HepG2 (cell line): ENCODE measurements at regions not wholly inside any gene's neighbourhood (a gene's known extent, or its start where the extent isn't known, plus 50 kb on each side); places are given as distances from the start of the nearest gene placed in this dataset.

Source experiments
- ATAC-seq: fragments of 200-7000 bp; cut with Tn5 transposase; 3 replicates; pipeline ENCODE4 v1.9.1; 2020; ENCODE audit warnings: mild to moderate bottlenecking, moderate library complexity
- BruUV-seq: library from RNA; stranded (reverse); fragments of 400-500 nt; replicated peaks from 2 replicates; lab custom pipeline; 2021; lab: Mats Ljungman, UMichigan
- CTCF ChIA-PET: fragments of 300-600 bp; formaldehyde crosslinking; extraction: SDS; loops from one replicate; lab custom pipeline; 2021; ENCODE audit warnings: low total read pairs, inconsistent platforms, low intra/inter-chr PET ratio; lab: Yijun Ruan, JAX
- POLR2A ChIA-PET: fragments of 350-600 bp; sonication (Branson Sonifier 250); formaldehyde crosslinking; loops from one replicate; lab custom pipeline; 2020; ENCODE audit warnings: antibody characterized with exemption, inconsistent platforms; lab: Yijun Ruan, JAX
- DNase-seq: peaks from one replicate; pipeline ENCODE4 v3.0.0-alpha.2; 2015; ENCODE audit warnings: low spot score
- FAIRE-seq: peaks from 3 replicates; lab custom pipeline; 2011; peaks lifted over from hg19 to GRCh38; lab: Jason Lieb, UNC
- H2AFZ ChIP-seq: one replicate; pipeline ENCODE4 v1.6.1; 2011; ENCODE audit warnings: low read length, inconsistent platforms
- H3K27ac ChIP-seq: fragments of 300-600 bp; 3 replicates; pipeline ENCODE4 v1.8.0; 2011; ENCODE audit warnings: mixed run types, mild to moderate bottlenecking, mixed read lengths, low read length, inconsistent platforms; ENCODE audit not compliant: insufficient read depth; ENCODE audit errors: extremely low read length
- H3K27me3 ChIP-seq, 2 experiments: fragments of 200-600 bp in 1 of 2; 2 replicates in 1 of 2; 3 replicates in 1 of 2; pipeline versions ENCODE4 v1.6.0 to v1.8.0; 2011; ENCODE audit warnings: low read length in 2 of 2, mild to moderate bottlenecking in 2 of 2, moderate library complexity in 2 of 2, inconsistent platforms in 1 of 2; ENCODE audit not compliant: insufficient read depth in 2 of 2, control insufficient read depth in 1 of 2
- H3K36me3 ChIP-seq, 2 experiments: fragments of 200-600 bp in 1 of 2; replicated peaks in 1 of 2; 2 replicates in 1 of 2; 3 replicates in 1 of 2; pipeline versions ENCODE4 v1.5.1 to v1.8.0; 2011; ENCODE audit warnings: low read length in 2 of 2, inconsistent platforms in 1 of 2; ENCODE audit not compliant: insufficient read depth in 2 of 2, control insufficient read depth in 1 of 2
- H3K4me1 ChIP-seq: 2 replicates; pipeline ENCODE4 v1.5.1; 2012; ENCODE audit warnings: low read length, inconsistent platforms; ENCODE audit not compliant: insufficient read depth
- H3K4me2 ChIP-seq: 2 replicates; pipeline ENCODE4 v1.6.0; 2011; ENCODE audit warnings: low read depth, low read length, inconsistent platforms
- H3K4me3 ChIP-seq, 3 experiments: fragments of 200-600 bp in 1 of 3; sonication (generic), shearing (Covaris generic) in 1 of 3; replicated peaks in 1 of 3; 2 replicates each; pipeline ENCODE4 v1.5.1; 2011 to 2016; ENCODE audit warnings: low read length in 3 of 3, inconsistent platforms in 2 of 3, low read depth in 2 of 3, mild to moderate bottlenecking in 2 of 3, control low read depth in 1 of 3, mixed read lengths in 1 of 3; ENCODE audit not compliant: insufficient read depth in 1 of 3
- H3K79me2 ChIP-seq: one replicate; pipeline ENCODE4 v1.6.1; 2011; ENCODE audit warnings: low read length, inconsistent platforms; ENCODE audit not compliant: insufficient read depth
- H3K9ac ChIP-seq: 2 replicates; pipeline ENCODE4 v1.6.0; 2011; ENCODE audit warnings: mild to moderate bottlenecking, low read depth, low read length, inconsistent platforms; ENCODE audit not compliant: insufficient read depth
- H3K9me3 ChIP-seq: 2 replicates; pipeline ENCODE4 v1.5.1; 2012; ENCODE audit warnings: mild to moderate bottlenecking, low read length
- H4K20me1 ChIP-seq: 2 replicates; pipeline ENCODE4 v1.6.0; 2011; ENCODE audit warnings: inconsistent platforms, mild to moderate bottlenecking, low read length, moderate library complexity; ENCODE audit not compliant: insufficient read depth
- ATF7-NPFF ChIP-seq: sonication (generic); formaldehyde crosslinking; IDR thresholded peaks from 2 replicates; pipeline ENCODE4 v1.8.1; 2023; ENCODE audit warnings: mild to moderate bottlenecking, low read depth, missing genetic modification reagents, moderate library complexity
- BORCS8-MEF2B ChIP-seq: sonication (generic); formaldehyde crosslinking; IDR thresholded peaks from 2 replicates; pipeline ENCODE4 v1.8.0; 2022; ENCODE audit warnings: mild to moderate bottlenecking, missing genetic modification reagents
- NONO ChIP-seq, 2 experiments: fragments of 450-650 bp in 1 of 2; sonication (generic) in 1 of 2; formaldehyde crosslinking in 1 of 2; IDR thresholded peaks in 1 of 2; conservative IDR thresholded peaks in 1 of 2; 2 replicates each; pipeline versions ENCODE4 v1.6.1 to v1.8.0; 2017 to 2022; ENCODE audit warnings: mild to moderate bottlenecking in 1 of 2, missing genetic modification reagents in 1 of 2, moderate library complexity in 1 of 2
- RBFOX2 ChIP-seq: fragments of 200-400 bp; formaldehyde crosslinking; IDR thresholded peaks from 2 replicates; pipeline ENCODE4 v1.6.1; 2017; ENCODE audit warnings: low read depth, mild to moderate bottlenecking, low read length
- RXRA ChIP-seq: sonication (generic); formaldehyde crosslinking; IDR thresholded peaks from 2 replicates; pipeline ENCODE4 v1.5.1; 2020; ENCODE audit warnings: missing genetic modification reagents
- SATB2 ChIP-seq: sonication (generic); formaldehyde crosslinking; IDR thresholded peaks from 2 replicates; pipeline ENCODE4 v1.5.0; 2020; ENCODE audit warnings: missing genetic modification reagents
- SP5 ChIP-seq: IDR thresholded peaks from 2 replicates; pipeline ENCODE4 v1.6.1; 2016; ENCODE audit warnings: low read depth, borderline replicate concordance
- ZNF296 ChIP-seq: sonication (generic); formaldehyde crosslinking; conservative IDR thresholded peaks from 2 replicates; pipeline ENCODE4 v1.5.0; 2020; ENCODE audit warnings: mild to moderate bottlenecking, missing genetic modification reagents
- ZNF530 ChIP-seq: sonication (generic); formaldehyde crosslinking; IDR thresholded peaks from 2 replicates; pipeline ENCODE4 v1.5.0; 2020; ENCODE audit warnings: low read depth, mild to moderate bottlenecking, missing genetic modification reagents
- ZNF639 ChIP-seq: conservative IDR thresholded peaks from 2 replicates; pipeline ENCODE4 v1.6.1; 2018; ENCODE audit warnings: missing genetic modification reagents
- ZNF691 ChIP-seq: sonication (generic); formaldehyde crosslinking; IDR thresholded peaks from 2 replicates; pipeline ENCODE4 v1.4.0; 2020; ENCODE audit warnings: missing genetic modification reagents, low read depth, mild to moderate bottlenecking, borderline replicate concordance
- ZNF737 ChIP-seq: sonication (generic); formaldehyde crosslinking; IDR thresholded peaks from 2 replicates; pipeline ENCODE4 v1.5.0; 2020; ENCODE audit warnings: missing genetic modification reagents, mild to moderate bottlenecking, borderline replicate concordance
- ZNF790 ChIP-seq: sonication (generic); formaldehyde crosslinking; IDR thresholded peaks from 2 replicates; pipeline ENCODE4 v1.8.0; 2022; ENCODE audit warnings: missing genetic modification reagents, mild to moderate bottlenecking, borderline replicate concordance
- WGBS: methylation state at CpG from one replicate; pipeline ENCODE4 v1.1.6; 2017; ENCODE audit warnings: low lambda C conversion rate; 5-methylcytosine and 5-hydroxymethylcytosine counted together
- in situ Hi-C: cut with HindIII; loops from 2 replicates; pipeline ENCODE4 v1.10.0; 2017; ENCODE audit warnings: low pct_unique_long_range_greater_than_20kb; ENCODE audit not compliant: extremely low pct_ligation_motif_present
- intact Hi-C: fragments of 100-400 bp; cut with micrococcal nuclease; formaldehyde crosslinking; loops from one replicate; pipeline ENCODE4 v1.10.0; 2022; ENCODE audit not compliant: unreplicated experiment
- TF ChIP-seq, protein P1 (sequence below): IDR thresholded peaks from 2 replicates; pipeline ENCODE4 v1.6.1; 2016; ENCODE audit warnings: low read depth, control low read depth
- TF ChIP-seq, protein P2 (sequence below): sonication (generic); formaldehyde crosslinking; IDR thresholded peaks from 2 replicates; pipeline ENCODE4 v1.4.0; 2020; ENCODE audit warnings: mild to moderate bottlenecking, missing genetic modification reagents

- TF ChIP-seq, protein P1, sequence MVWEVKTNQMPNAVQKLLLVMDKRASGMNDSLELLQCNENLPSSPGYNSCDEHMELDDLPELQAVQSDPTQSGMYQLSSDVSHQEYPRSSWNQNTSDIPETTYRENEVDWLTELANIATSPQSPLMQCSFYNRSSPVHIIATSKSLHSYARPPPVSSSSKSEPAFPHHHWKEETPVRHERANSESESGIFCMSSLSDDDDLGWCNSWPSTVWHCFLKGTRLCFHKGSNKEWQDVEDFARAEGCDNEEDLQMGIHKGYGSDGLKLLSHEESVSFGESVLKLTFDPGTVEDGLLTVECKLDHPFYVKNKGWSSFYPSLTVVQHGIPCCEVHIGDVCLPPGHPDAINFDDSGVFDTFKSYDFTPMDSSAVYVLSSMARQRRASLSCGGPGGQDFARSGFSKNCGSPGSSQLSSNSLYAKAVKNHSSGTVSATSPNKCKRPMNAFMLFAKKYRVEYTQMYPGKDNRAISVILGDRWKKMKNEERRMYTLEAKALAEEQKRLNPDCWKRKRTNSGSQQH (CRISPR knock-in tag), result no peak
- TF ChIP-seq, protein P2, sequence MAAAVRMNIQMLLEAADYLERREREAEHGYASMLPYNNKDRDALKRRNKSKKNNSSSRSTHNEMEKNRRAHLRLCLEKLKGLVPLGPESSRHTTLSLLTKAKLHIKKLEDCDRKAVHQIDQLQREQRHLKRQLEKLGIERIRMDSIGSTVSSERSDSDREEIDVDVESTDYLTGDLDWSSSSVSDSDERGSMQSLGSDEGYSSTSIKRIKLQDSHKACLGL, result no peak
- TF ChIP-seq ZNF691 (CRISPR knock-in tag), result no peak
- no peak for TF ChIP-seq ZNF296
These were observed 1450.4 kb upstream of the CDH9 start (continued) for GRCh38 chr5:28488752-28489151.

DNA sequence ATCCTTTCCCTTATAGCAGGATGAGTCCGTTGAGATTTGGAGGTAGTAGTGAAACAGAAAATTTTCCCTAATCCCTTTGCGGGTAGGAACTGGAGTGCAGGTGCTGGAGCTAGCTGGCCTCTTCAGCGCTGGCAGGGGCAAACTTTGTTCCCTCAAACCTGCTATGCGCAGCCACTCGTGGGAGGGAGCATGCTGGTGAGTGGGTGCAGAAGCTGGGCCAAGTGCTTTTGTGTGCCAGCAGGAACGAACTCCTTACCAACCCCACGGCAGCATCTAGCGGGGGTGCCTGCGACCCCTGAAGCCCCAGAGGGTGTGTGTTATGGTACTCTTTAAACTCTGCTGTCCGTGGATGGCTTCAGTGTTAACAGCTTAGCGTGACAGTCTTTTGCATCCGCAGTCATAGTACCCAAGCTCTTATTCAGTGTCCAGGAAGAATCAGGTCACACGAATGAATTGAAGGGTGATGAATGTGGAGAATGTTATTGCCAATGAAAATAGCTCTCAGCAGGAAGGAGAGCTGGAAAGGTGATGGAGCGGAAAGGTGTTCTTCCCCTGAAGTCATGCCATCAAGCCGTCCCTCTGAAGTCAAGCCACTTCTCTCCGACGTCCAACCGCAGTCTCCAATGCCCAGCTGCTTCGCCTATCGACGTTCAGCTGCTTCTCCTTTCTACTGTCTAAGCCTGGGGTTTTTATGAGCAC is 1445.1 kb upstream of the CDH9 start:
- Histone ChIP-seq H3K4me3 (no peak overlapping the region), H4K20me1 (no peaks in the 10 kb centered on the region), H3K4me1 (no peaks in the 10 kb centered on the region), H3K79me2 (no peaks in the 10 kb centered on the region), H3K9ac (no peak overlapping the region), H3K4me2 (no peak overlapping the region), H2AFZ (no peak overlapping the region), H3K27me3 (no peaks in the 10 kb centered on the region), H3K36me3 (no peaks in the 10 kb centered on the region), H3K9me3 (no peaks in the 10 kb centered on the region), H3K27ac (no peak overlapping the region)
- ChIA-PET CTCF (no interaction called here), POLR2A (no interaction called here)
- 17% methylated on average over 19 of the region's 21 CpGs for WGBS
- ATAC-seq, result no peak
- no peak for DNase-seq
- BruUV-seq, result no TSS peak
- FAIRE-seq, result no peak
- in situ Hi-C loops (no loop called here), intact Hi-C loops (no loop called here)
- TF ChIP-seq ZNF790 (CRISPR knock-in tag) (no peak), ZNF530 (CRISPR knock-in tag) (no peak), BORCS8-MEF2B (CRISPR knock-in tag) (no peak), SATB2 (CRISPR knock-in tag) (no peak), SP5 (CRISPR knock-in tag) (no peak), ATF7-NPFF (CRISPR knock-in tag) (no peak), ZNF639 (CRISPR knock-in tag) (no peak), NONO (IDR thresholded peaks at IDR 0.05) (no peak), NONO (CRISPR knock-in tag; conservative IDR thresholded peaks at IDR 0.05) (no peak), RBFOX2 (no peak), RXRA (CRISPR knock-in tag) (no peak), ZNF737 (CRISPR knock-in tag) (no peak)
